Panc1 (cell line): ENCODE measurements at regions not wholly inside any gene's neighbourhood (a gene's known extent, or its start where the extent isn't known, plus 50 kb on each side); places are given as distances from the start of the nearest gene placed in this dataset.

ENCODE experiments used
- POLR2AphosphoS5 ChIP-seq: IDR thresholded peaks from 2 replicates; pipeline ENCODE4 v1.6.1; 2012; ENCODE audit warnings: mild to moderate bottlenecking, low read depth, low read length, moderate library complexity
- TF ChIP-seq, protein P1 (sequence below): fragments of 450-650 bp; IDR thresholded peaks from 2 replicates; pipeline ENCODE4 v1.5.1; 2017; ENCODE audit warnings: mild to moderate bottlenecking
- TF ChIP-seq, protein P2 (sequence below), 2 experiments: IDR thresholded peaks; 2 replicates each; pipeline ENCODE4 v1.6.1; 2011 to 2012; ENCODE audit warnings: low read depth in 2 of 2, control low read depth in 1 of 2, low read length in 1 of 2, mild to moderate bottlenecking in 1 of 2, moderate library complexity in 1 of 2; ENCODE audit not compliant: insufficient read depth in 1 of 2

DNA sequence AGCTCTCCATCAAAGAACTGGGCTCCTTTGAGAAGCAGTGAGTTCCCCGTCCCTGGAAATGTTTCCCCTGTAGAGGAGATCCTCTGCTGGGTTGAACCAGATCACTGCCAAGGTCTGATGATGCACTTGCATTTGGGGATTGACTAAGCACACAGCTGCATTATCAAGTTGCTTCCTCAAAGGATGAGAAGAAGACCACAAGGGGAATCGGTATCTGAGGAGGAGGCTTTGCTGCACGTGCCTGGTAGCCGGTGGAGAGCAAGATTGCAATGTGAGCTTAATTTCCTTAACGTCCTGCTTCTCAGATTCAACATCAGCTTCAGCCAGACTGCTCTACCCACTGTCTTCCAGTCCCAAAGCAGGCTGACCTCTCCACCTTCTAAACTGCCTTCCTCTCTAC, 128.8 kb upstream of the STMND1 start:
- no peak for TF ChIP-seq POLR2AphosphoS5
- TF ChIP-seq, protein P1, sequence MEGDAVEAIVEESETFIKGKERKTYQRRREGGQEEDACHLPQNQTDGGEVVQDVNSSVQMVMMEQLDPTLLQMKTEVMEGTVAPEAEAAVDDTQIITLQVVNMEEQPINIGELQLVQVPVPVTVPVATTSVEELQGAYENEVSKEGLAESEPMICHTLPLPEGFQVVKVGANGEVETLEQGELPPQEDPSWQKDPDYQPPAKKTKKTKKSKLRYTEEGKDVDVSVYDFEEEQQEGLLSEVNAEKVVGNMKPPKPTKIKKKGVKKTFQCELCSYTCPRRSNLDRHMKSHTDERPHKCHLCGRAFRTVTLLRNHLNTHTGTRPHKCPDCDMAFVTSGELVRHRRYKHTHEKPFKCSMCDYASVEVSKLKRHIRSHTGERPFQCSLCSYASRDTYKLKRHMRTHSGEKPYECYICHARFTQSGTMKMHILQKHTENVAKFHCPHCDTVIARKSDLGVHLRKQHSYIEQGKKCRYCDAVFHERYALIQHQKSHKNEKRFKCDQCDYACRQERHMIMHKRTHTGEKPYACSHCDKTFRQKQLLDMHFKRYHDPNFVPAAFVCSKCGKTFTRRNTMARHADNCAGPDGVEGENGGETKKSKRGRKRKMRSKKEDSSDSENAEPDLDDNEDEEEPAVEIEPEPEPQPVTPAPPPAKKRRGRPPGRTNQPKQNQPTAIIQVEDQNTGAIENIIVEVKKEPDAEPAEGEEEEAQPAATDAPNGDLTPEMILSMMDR, result no peak
- TF ChIP-seq, protein P2, sequence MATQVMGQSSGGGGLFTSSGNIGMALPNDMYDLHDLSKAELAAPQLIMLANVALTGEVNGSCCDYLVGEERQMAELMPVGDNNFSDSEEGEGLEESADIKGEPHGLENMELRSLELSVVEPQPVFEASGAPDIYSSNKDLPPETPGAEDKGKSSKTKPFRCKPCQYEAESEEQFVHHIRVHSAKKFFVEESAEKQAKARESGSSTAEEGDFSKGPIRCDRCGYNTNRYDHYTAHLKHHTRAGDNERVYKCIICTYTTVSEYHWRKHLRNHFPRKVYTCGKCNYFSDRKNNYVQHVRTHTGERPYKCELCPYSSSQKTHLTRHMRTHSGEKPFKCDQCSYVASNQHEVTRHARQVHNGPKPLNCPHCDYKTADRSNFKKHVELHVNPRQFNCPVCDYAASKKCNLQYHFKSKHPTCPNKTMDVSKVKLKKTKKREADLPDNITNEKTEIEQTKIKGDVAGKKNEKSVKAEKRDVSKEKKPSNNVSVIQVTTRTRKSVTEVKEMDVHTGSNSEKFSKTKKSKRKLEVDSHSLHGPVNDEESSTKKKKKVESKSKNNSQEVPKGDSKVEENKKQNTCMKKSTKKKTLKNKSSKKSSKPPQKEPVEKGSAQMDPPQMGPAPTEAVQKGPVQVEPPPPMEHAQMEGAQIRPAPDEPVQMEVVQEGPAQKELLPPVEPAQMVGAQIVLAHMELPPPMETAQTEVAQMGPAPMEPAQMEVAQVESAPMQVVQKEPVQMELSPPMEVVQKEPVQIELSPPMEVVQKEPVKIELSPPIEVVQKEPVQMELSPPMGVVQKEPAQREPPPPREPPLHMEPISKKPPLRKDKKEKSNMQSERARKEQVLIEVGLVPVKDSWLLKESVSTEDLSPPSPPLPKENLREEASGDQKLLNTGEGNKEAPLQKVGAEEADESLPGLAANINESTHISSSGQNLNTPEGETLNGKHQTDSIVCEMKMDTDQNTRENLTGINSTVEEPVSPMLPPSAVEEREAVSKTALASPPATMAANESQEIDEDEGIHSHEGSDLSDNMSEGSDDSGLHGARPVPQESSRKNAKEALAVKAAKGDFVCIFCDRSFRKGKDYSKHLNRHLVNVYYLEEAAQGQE (IDR thresholded peaks at IDR 0.05; ENCODE audit: insufficient read depth in 1 of 2, low read depth in 2 of 2, low read length in 1 of 2), result no peak
